ENCODE measurements at regions not wholly inside any gene's neighbourhood (a gene's known extent, or its start where the extent isn't known, plus 50 kb on each side); places are given as distances from the start of the nearest gene placed in this dataset.

- Mint-ChIP-seq H3K4me1 (no peaks in the 10 kb centered on the region), H3K9me3 (peaks cover 11% of the 10 kb centered on the region), H3K36me3 (ENCODE audit: low read depth) (no peaks in the 10 kb centered on the region)
Observed at GRCh38 chr12:103128862-103129501, 171.5 kb downstream of the ASCL1 start.

GRCh38 chr12:103130564-103130963, 173.1 kb downstream of the ASCL1 start:
- no peak for DNase-seq
- Mint-ChIP-seq H3K27me3 (no peaks in the 10 kb centered on the region), H3K9me3 (peaks cover 14% of the 10 kb centered on the region), H3K4me1 (no peaks in the 10 kb centered on the region), H3K36me3 (ENCODE audit: low read depth) (no peaks in the 10 kb centered on the region), H3K27ac (no peak overlapping the region), H3K4me3 (no peak overlapping the region)
- intact Hi-C loops (cut with micrococcal nuclease) = no loop called here

More at GRCh38 chr12:103128862-103129501, 171.5 kb downstream of the ASCL1 start:
- no peak for DNase-seq
- Mint-ChIP-seq H3K4me3 (no peak overlapping the region), H3K27me3 (no peaks in the 10 kb centered on the region), H3K27ac (no peak overlapping the region)
- intact Hi-C loops (cut with micrococcal nuclease) = no loop called here

DNA sequence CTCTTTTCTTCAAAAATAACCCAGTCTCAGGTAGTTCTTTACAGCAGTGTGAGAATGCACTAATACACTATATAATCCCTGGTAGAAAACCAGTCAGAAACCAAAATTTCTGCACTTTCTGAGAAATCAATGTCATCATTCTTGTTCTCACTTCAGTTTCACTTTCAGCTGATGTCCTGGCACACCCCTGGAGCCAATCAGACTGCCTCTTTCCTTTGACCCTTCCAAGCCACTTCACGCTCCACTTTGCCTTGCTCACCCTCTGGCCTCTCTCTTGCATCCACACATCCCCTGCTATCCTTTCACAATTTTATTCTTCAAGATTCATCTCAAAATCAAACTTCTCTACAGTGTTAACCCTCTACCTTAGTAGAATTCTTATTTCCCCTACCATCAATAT, 181.1 kb downstream of the ASCL1 start:
- intact Hi-C loops (cut with micrococcal nuclease) = no loop called here

GRCh38 chr12:103139876-103140275, 182.4 kb downstream of the ASCL1 start:
- H3K4me3 Mint-ChIP-seq = no peak overlapping the region
- DNase-seq = no peak
- H3K27ac Mint-ChIP-seq = no peak overlapping the region
- H3K36me3 Mint-ChIP-seq (ENCODE audit: low read depth) = no peaks in the 10 kb centered on the region
- H3K27me3 Mint-ChIP-seq = no peaks in the 10 kb centered on the region
- peaks cover 3% of the 10 kb centered on the region for H3K4me1 Mint-ChIP-seq
- intact Hi-C loops (cut with micrococcal nuclease) = no loop called here
- H3K9me3 Mint-ChIP-seq = peaks cover 12% of the 10 kb centered on the region

More for the DNA sequence above, 181.1 kb downstream of the ASCL1 start:
- DNase-seq = no peak
- Mint-ChIP-seq H3K36me3 (ENCODE audit: low read depth) (no peaks in the 10 kb centered on the region), H3K4me3 (no peak overlapping the region), H3K27ac (no peak overlapping the region), H3K9me3 (peaks cover 17% of the 10 kb centered on the region), H3K27me3 (no peaks in the 10 kb centered on the region), H3K4me1 (peaks cover 3% of the 10 kb centered on the region)

- no peak overlapping the region for H3K4me3 Mint-ChIP-seq
- H3K36me3 Mint-ChIP-seq (ENCODE audit: low read depth) = no peaks in the 10 kb centered on the region
- no peaks in the 10 kb centered on the region for H3K27me3 Mint-ChIP-seq
- H3K4me1 Mint-ChIP-seq = peaks cover 3% of the 10 kb centered on the region
- peaks cover 12% of the 10 kb centered on the region for H3K9me3 Mint-ChIP-seq
- intact Hi-C loops (cut with micrococcal nuclease) = no loop called here
- no peak overlapping the region for H3K27ac Mint-ChIP-seq
- DNase-seq = no peak
Observed at GRCh38 chr12:103140286-103140685, 182.8 kb downstream of the ASCL1 start.

- intact Hi-C loops (cut with micrococcal nuclease) = no loop called here
- no peak for DNase-seq
- Mint-ChIP-seq H3K27ac (no peak overlapping the region), H3K36me3 (ENCODE audit: low read depth) (no peaks in the 10 kb centered on the region), H3K9me3 (no peaks in the 10 kb centered on the region), H3K27me3 (no peaks in the 10 kb centered on the region), H3K4me1 (no peaks in the 10 kb centered on the region), H3K4me3 (no peak overlapping the region)
Observed at GRCh38 chr12:103144278-103144677, 186.8 kb downstream of the ASCL1 start.

DNA sequence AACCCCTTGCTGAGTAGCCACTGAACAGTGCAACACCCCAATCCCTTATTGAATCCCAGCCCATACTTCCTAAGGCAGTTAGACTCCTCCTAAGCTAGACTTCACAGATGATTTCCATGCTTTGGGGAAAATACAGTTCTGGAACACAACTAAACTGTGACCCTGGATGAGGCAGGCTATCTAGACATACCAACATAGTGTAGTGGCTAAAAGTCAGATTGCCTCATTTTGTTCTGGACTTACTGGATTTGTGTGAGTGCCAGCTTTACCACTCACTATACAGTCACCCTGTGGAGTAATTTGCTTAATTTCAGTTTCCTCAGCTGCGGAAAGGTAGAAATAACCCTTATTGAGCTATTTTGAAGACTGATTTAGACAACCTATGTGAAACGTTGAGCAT, 203.1 kb downstream of the ASCL1 start:
- Mint-ChIP-seq H3K4me3 (no peak overlapping the region), H3K27ac (no peak overlapping the region), H3K9me3 (peaks cover 6% of the 10 kb centered on the region), H3K27me3 (no peaks in the 10 kb centered on the region), H3K36me3 (ENCODE audit: low read depth) (no peaks in the 10 kb centered on the region), H3K4me1 (no peaks in the 10 kb centered on the region)
- DNase-seq = no peak
- intact Hi-C loops (cut with micrococcal nuclease) = no loop called here

DNA sequence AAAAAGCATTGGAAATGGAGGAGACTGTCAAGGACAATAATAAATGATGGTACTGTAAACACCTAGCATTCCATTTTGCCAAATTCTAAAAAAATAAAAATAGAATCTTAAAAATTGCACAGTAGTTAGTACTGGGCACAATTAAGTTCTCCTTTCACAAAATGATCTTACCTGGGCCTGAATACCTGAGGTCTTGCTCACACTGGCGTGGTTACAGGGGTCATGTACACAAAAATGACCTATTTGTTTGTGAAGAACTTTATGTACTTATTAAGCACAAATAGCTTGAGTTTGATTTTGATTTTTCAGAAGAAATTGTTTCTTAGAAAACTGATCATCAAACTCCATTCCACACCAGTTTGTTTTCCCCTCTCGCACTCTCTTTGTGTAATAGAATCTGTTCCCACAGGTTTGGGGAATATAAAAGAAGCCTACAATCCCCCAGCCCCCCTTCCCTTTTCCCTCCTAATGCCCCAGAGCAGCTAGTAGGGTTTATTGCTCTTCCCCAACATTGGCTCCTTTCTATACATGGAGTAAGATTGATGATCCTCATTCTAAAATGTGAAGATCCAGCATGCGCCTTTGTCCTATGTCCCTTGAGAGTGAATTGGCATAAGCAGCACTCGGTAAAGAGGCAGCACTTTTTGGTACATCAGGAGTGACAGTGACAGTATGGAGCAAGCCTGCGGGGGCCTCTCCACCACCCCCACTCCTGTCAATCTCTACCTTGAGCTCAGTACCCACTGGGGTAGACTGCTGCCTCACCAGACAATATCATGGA, 204.3 kb downstream of the ASCL1 start:
- H3K27me3 Mint-ChIP-seq = no peaks in the 10 kb centered on the region
- intact Hi-C loops (cut with micrococcal nuclease) = no loop called here

DNA sequence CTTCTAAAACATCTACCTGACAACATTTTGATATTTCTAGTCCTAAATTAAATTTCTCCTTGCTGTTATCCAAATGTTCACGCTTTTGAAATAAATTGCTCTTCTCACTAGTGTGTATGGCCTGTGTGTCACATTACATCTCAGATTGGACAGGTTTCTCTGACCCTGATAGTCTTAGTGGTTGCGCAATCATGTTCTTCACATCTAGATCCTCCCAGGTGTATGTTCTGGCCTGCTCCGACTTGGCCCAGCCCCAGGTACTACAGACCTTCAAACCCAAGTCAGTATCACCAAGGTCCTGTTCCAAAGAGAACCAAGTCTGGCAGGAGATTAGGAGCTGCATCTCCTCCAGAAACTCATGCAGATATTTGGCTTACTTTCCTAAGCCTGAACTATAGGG, 209.5 kb downstream of the ASCL1 start:
- Mint-ChIP-seq H3K27me3 (no peaks in the 10 kb centered on the region), H3K9me3 (no peaks in the 10 kb centered on the region), H3K36me3 (ENCODE audit: low read depth) (no peaks in the 10 kb centered on the region), H3K27ac (no peak overlapping the region), H3K4me3 (no peak overlapping the region), H3K4me1 (no peaks in the 10 kb centered on the region)
- no peak for DNase-seq
- intact Hi-C loops (cut with micrococcal nuclease) = no loop called here

More for the DNA sequence above, 204.3 kb downstream of the ASCL1 start:
- H3K4me3 Mint-ChIP-seq = no peak overlapping the region
- H3K9me3 Mint-ChIP-seq = peaks cover 3% of the 10 kb centered on the region
- no peaks in the 10 kb centered on the region for H3K36me3 Mint-ChIP-seq (ENCODE audit: low read depth)
- DNase-seq = no peak
- H3K4me1 Mint-ChIP-seq = no peaks in the 10 kb centered on the region
- H3K27ac Mint-ChIP-seq = no peak overlapping the region

DNA sequence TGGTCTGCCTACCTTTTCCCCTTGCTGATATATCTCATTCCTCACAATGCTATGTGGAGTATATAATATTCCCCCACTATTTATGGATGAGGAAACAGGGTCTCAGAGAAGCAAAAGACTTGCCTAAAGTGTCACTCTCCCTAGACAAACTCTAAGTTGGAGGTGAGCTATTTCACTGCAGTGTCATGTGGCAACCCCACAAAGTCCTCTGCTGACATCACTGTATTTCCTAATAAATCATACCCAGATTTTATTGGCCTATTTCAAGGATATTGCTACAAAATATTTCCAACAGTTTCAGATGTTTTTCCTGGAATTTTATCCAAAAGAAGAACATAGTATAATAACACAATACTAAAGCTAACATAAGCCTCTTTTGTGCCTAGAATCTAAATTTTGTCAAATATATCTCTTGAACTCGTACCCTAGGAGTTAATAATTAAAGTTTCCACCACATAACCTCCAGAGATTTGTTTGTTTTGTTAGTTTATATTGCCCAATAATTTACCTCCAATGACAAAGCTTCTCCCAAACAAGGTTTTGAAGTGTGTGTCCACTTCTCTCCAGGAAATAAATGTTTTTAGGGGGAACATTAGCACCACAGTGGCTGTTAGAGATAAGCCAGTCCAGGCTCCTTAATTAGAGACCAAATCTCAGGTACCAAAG, 215.1 kb downstream of the ASCL1 start:
- Mint-ChIP-seq H3K4me3 (no peak overlapping the region), H3K36me3 (ENCODE audit: low read depth) (no peaks in the 10 kb centered on the region), H3K27ac (no peak overlapping the region), H3K9me3 (no peaks in the 10 kb centered on the region), H3K4me1 (no peaks in the 10 kb centered on the region), H3K27me3 (no peaks in the 10 kb centered on the region)
- intact Hi-C loops (cut with micrococcal nuclease) = no loop called here
- DNase-seq = no peak

GRCh38 chr12:103175625-103176024, 218.2 kb downstream of the ASCL1 start:
- Mint-ChIP-seq H3K9me3 (no peaks in the 10 kb centered on the region), H3K27ac (no peak overlapping the region), H3K27me3 (no peaks in the 10 kb centered on the region), H3K36me3 (ENCODE audit: low read depth) (no peaks in the 10 kb centered on the region), H3K4me1 (no peaks in the 10 kb centered on the region), H3K4me3 (no peak overlapping the region)
- no peak for DNase-seq
- intact Hi-C loops (cut with micrococcal nuclease) = no loop called here

DNA sequence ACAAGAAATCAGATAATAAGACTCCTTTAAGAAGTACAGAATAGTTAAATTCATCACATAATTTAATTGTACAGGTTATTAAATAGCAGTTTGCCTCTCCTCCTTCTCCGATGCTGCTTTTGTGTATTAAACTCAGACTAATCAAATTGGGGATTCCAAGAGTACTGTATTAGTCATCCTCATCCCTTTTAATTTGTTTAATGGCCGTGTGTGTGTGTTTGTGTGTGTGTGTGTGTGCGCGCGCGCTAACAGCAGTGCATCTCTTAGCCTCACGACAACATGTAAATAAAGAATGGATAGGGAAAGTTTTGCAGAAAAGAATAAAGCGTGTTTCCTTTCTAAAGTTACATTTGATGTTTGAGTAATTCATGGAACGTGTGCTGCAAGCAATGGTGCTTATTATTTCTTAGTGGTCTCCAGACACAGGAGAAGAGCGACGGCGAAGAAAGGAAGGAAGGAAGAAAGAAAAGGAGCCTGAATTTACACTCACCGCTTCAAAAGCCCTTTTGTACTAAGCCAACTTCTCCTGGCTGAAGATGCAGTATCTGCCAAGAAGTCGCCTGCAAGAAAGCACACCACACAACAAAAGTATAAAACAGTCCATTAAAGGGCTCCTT, 220.3 kb downstream of the ASCL1 start:
- Mint-ChIP-seq H3K4me3 (no peak overlapping the region), H3K4me1 (no peaks in the 10 kb centered on the region), H3K27me3 (no peaks in the 10 kb centered on the region), H3K9me3 (no peaks in the 10 kb centered on the region), H3K36me3 (ENCODE audit: low read depth) (no peaks in the 10 kb centered on the region), H3K27ac (no peak overlapping the region)
- intact Hi-C loops (cut with micrococcal nuclease) = no loop called here
- no peak for DNase-seq

DNA sequence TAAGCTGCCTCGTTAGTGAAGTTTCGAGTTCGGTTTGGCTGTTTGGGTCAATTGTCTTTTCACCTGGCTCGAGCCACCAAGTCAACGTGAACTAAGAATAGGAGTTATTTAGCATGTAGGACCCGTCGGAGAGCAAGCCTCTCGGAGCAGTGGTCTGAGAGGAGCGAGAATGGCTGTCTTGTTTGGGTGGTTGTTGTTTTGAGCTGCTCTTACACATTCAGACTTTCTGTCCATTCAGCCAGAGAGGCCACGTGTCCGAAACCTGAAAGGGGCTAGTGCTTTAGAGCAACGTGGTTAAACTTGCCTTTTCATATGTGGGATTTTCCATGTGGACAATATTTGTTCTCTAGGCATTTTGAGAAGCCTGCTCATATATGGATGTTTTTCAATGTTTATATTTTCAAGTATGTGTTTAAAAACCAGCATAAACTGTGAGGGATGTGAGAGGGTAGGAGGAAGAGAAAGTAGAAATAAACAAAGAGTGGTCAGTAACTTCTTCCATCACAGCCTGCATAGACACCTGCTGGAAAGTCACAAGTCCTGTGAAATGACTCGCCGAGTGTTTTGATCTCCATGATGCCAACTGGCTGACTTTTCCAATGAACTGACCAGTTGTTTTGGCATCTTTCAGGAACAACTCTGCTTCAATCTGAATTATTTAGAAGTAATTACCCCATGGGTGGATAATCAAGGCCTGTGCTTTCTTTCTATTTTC, 221.0 kb downstream of the ASCL1 start:
- no peak overlapping the region for H3K27ac Mint-ChIP-seq
- no peak overlapping the region for H3K4me3 Mint-ChIP-seq
- H3K4me1 Mint-ChIP-seq = no peaks in the 10 kb centered on the region
- no peak for DNase-seq
- H3K9me3 Mint-ChIP-seq = no peaks in the 10 kb centered on the region
- H3K36me3 Mint-ChIP-seq (ENCODE audit: low read depth) = no peaks in the 10 kb centered on the region
- H3K27me3 Mint-ChIP-seq = no peaks in the 10 kb centered on the region
- intact Hi-C loops (cut with micrococcal nuclease) = no loop called here

Data from activated CD4-positive, alpha-beta T cell treated with anti-CD3 and anti-CD28 coated beads, Interleukin-2, amount 10 ng/mL, durations not matched to agents 24 days and 14 days (primary cell).